Fibroblast of the aortic adventitia (primary cell): ENCODE measurements at regions not wholly inside any gene's neighbourhood (a gene's known extent, or its start where the extent isn't known, plus 50 kb on each side); places are given as distances from the start of the nearest gene placed in this dataset.

Experiments used
- DNase-seq: peaks from one replicate; pipeline ENCODE4 v3.0.0-alpha.2; 2010; ENCODE audit warnings: low read depth
- H3K4me3 ChIP-seq: 2 replicates; pipeline ENCODE4 v1.5.1; 2011; ENCODE audit warnings: low read depth, mild to moderate bottlenecking, control low read depth, low read length, moderate library complexity
- TF ChIP-seq, protein P1 (sequence below): IDR thresholded peaks from 2 replicates; pipeline ENCODE4 v1.5.1; 2011; ENCODE audit warnings: mild to moderate bottlenecking, low read length, control low read depth, inconsistent platforms; ENCODE audit not compliant: insufficient read depth

DNA sequence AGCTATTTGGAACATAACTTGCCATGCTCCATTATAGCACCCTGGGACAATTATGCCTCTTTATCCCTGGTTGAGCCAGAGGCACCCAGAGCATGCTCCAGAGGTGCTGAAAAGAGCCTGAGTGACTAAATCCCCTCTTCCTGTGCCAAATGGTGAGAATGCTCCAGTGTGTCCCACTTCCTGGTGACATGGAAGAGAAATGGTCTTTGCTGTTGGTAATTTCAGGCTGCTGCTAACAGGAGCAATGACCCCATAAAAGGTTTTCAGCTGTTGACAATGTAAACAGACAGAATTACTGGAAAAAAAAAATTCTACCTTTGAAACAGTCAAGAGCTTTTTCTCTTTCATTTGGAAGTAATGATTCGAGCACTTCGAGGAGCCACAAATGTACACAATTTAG lies 341.8 kb downstream of the FGF9 start:
- DNase-seq: no peak
- TF ChIP-seq, protein P1, sequence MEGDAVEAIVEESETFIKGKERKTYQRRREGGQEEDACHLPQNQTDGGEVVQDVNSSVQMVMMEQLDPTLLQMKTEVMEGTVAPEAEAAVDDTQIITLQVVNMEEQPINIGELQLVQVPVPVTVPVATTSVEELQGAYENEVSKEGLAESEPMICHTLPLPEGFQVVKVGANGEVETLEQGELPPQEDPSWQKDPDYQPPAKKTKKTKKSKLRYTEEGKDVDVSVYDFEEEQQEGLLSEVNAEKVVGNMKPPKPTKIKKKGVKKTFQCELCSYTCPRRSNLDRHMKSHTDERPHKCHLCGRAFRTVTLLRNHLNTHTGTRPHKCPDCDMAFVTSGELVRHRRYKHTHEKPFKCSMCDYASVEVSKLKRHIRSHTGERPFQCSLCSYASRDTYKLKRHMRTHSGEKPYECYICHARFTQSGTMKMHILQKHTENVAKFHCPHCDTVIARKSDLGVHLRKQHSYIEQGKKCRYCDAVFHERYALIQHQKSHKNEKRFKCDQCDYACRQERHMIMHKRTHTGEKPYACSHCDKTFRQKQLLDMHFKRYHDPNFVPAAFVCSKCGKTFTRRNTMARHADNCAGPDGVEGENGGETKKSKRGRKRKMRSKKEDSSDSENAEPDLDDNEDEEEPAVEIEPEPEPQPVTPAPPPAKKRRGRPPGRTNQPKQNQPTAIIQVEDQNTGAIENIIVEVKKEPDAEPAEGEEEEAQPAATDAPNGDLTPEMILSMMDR: no peak
- no peak overlapping the region for H3K4me3 ChIP-seq

DNA sequence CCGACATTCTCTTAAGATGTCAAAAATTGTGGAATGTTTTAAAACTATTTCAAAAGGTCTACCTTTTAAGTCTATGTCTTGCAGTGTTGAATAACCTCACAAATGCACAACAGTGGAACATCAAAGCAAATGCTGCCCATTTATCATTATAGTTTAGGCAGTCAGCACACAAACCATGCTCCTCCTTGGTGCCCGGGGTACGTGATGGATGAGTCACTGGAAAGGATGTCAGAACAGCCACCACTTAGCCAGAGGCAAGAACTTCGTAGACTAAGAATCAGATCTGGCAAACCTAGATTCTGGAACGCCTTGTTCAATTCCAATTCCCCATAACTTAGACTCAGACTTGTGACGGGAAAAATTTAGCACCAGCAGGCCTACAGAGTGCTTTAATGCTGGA lies 343.6 kb downstream of the FGF9 start:
- no peak for DNase-seq
- TF ChIP-seq, protein P1: no peak
- H3K4me3 ChIP-seq: no peak overlapping the region

DNA sequence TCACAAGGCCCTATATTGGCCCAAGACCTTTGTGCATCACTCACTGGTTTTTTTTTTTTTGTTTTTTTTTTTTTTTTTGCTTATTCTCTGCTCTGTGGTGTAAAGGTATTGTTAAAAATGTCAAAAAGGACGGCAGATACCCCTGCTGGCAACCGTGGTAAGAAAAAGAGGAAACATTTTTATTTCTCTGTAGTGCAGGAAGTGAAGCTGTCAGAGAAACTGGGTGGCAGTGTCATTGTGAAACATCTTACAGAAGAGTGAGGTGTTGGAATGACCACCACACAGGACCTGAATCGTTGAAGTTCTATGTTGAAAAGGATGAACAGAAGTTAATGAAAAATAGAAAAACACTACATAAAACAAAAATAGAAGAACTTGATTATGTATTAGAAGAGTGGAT lies 346.4 kb downstream of the FGF9 start:
- DNase-seq: no peak
- no peak overlapping the region for H3K4me3 ChIP-seq
- TF ChIP-seq, protein P1: no peak

DNA sequence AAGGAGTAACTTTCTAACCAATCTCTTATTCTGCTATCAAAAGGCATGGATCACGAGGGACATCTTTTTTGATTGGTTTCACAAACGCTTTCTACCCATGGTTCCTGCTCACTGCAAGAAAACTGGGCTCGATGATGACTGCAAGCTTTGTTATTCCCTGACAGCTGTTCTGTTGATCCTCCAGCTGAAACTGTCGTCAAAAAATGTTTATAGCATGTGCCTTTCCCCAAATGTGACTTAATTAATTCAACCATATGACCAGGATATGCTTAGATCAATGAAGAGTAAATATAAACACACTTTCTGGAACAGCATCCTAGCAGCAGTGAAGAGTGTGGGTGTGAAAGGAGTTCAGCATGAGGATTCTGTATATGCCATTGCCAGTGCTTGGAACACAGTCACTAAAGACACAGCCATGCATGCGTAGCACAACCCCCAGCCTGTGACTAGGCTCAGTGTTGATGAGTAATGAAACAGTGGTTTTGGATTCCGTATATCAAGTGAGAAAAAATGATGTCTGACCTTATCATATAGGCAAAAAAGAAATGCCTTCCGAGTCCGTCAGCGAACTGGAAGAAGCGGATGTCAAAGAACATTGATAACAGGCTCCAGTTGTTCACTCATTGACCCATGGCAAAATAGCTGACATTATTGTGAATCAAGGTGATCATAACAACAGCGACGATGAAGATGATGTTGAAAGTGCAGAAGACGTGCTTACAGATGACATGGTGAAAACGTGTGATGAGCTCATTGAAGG lies 347.4 kb downstream of the FGF9 start:
- no peak overlapping the region for H3K4me3 ChIP-seq
- DNase-seq: no peak
- TF ChIP-seq, protein P1: no peak

DNA sequence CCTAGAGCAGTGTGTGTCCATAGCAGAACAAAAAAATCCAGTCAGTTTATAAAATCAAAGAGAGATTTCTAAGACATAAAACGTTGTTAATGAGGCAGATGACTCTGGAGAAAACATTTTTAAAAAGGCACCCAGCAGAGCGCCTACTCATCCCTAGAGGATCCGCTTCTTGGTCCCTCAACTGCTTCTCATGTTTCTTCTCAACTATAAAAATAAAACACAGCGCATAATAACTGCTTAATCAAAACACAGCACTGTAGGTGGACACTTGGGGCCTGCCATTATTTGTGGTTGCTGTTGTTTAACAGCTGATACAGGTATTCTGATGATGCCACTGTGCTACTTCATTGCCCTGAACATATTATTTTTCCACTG lies 347.9 kb downstream of the FGF9 start:
- TF ChIP-seq, protein P1: no peak
- DNase-seq: no peak
- no peak overlapping the region for H3K4me3 ChIP-seq

DNA sequence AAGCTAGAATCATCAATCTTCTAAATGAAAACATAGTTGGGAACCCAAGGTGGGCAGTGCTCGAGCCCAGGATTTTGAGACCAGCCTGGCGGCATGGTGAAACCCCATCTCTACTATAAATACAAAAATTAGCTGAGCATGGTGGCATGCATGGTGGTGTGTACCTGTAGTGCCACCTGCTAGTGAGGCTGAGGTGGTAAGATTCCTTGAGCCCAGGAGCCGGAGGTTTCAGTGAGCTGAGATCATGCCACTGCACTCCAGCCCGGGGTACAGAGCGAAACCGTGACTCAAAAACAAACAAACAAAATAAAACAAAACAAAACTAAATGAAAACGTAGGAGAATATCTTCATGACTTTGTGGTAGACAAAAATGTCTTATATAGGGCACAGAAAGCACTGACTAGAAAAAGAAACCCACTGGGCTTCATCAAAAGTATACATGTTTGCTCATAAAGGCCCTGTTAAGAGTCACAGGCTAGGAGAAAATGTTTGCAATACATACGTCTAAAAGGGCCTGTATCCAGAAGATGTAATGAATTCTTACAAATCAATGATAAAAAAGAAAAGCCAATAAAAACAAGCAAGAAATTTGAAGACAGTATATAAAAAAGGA lies 353.6 kb downstream of the FGF9 start:
- TF ChIP-seq, protein P1: no peak
- H3K4me3 ChIP-seq: no peak overlapping the region
- no peak for DNase-seq
